ENCODE measurements at regions not wholly inside any gene's neighbourhood (a gene's known extent, or its start where the extent isn't known, plus 50 kb on each side); places are given as distances from the start of the nearest gene placed in this dataset.

DNA sequence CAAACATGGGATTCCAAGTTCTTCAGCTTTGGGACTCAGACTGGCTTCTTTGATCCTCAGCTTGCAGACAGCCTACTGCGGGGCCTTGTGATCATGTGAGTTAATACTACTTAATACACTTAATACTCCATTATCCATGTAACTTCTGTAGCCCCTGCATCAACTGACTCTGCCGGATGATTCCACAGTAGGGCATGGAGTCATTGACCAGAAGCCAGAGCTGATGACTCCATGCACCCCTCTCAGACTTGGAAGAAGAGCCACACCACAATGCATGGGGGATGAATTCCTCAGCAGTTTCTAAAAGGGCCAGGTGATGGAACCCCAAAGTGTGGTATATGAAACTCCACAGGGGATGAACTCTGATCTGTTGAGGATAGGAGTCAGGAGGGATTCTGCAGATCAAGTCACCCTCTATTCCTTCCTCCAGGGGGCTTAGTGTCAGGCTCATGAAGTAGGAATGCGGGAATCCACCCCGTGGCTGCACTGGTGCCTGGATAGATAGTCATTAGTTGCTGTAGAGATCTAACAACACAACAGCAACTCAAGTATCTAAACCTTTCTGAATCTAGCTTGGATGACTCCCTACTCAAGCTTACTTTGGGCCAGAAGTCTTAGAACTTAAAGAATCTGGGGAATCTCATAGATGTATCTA is 70.2 kb downstream of the GPR6 start:
- Histone ChIP-seq H3K27me3 (ENCODE audit: insufficient read depth) (no peaks in the 10 kb centered on the region), H3K27ac (ENCODE audit: low read depth) (no peak overlapping the region), H2AFZ (no peak overlapping the region), H4K20me1 (replicated peaks; ENCODE audit: insufficient read depth) (no peaks in the 10 kb centered on the region), H3K4me2 (no peak overlapping the region), H3K4me1 (ENCODE audit: insufficient read depth) (no peaks in the 10 kb centered on the region), H3K79me2 (replicated peaks; ENCODE audit: insufficient read depth) (no peaks in the 10 kb centered on the region), H3K36me3 (ENCODE audit: insufficient read depth) (no peaks in the 10 kb centered on the region; the same call in 1 of the 2 replicates), H3K4me3 (no peak overlapping the region), H3K9me2 (ENCODE audit: insufficient read depth) (no peaks in the 10 kb centered on the region), H3F3A (replicated peaks; ENCODE audit: low read depth) (no peaks in the 10 kb centered on the region)
- Mint-ChIP-seq H3K36me3 (ENCODE audit: low read depth) (peaks cover 3% of the 10 kb centered on the region; the same call in 2 of the 3 replicates), H3K9me3 (peaks cover 14% of the 10 kb centered on the region; the same call in 2 of the 3 replicates), H3K4me1 (peaks cover 5% of the 10 kb centered on the region; the same call in 2 of the 3 replicates), H3K4me3 (no peak overlapping the region), H3K27me3 (ENCODE audit: insufficient read depth, low read depth, poor library complexity) (peaks cover 2% of the 10 kb centered on the region), H3K27ac (no peak overlapping the region)
- ATAC-seq, result no peak
- TF ChIP-seq NANOG (IDR thresholded peaks at IDR 0.05; ENCODE audit: borderline replicate concordance) (no peak), EZH2 (IDR thresholded peaks at IDR 0.05; ENCODE audit: low read depth, unreplicated experiment) (no peak), EZH2phosphoT487 (IDR thresholded peaks at IDR 0.05; ENCODE audit: unreplicated experiment) (no peak), POLR2AphosphoS5 (IDR thresholded peaks at IDR 0.05; ENCODE audit: low read depth) (no peak), JUNB (IDR thresholded peaks at IDR 0.05; ENCODE audit: unreplicated experiment) (no peak), STAT1 (IDR thresholded peaks at IDR 0.05; ENCODE audit: unreplicated experiment) (no peak), ZNF331 (CRISPR knock-in tag; IDR thresholded peaks at IDR 0.05; ENCODE audit: low read depth) (no peak)
- TF ChIP-seq, protein P1, sequence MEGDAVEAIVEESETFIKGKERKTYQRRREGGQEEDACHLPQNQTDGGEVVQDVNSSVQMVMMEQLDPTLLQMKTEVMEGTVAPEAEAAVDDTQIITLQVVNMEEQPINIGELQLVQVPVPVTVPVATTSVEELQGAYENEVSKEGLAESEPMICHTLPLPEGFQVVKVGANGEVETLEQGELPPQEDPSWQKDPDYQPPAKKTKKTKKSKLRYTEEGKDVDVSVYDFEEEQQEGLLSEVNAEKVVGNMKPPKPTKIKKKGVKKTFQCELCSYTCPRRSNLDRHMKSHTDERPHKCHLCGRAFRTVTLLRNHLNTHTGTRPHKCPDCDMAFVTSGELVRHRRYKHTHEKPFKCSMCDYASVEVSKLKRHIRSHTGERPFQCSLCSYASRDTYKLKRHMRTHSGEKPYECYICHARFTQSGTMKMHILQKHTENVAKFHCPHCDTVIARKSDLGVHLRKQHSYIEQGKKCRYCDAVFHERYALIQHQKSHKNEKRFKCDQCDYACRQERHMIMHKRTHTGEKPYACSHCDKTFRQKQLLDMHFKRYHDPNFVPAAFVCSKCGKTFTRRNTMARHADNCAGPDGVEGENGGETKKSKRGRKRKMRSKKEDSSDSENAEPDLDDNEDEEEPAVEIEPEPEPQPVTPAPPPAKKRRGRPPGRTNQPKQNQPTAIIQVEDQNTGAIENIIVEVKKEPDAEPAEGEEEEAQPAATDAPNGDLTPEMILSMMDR (conservative IDR thresholded peaks at IDR 0.05; ENCODE audit: low read depth in 2 of 2), result no peak; a peak in 1 of 4 replicates
- TF ChIP-seq, protein P2, sequence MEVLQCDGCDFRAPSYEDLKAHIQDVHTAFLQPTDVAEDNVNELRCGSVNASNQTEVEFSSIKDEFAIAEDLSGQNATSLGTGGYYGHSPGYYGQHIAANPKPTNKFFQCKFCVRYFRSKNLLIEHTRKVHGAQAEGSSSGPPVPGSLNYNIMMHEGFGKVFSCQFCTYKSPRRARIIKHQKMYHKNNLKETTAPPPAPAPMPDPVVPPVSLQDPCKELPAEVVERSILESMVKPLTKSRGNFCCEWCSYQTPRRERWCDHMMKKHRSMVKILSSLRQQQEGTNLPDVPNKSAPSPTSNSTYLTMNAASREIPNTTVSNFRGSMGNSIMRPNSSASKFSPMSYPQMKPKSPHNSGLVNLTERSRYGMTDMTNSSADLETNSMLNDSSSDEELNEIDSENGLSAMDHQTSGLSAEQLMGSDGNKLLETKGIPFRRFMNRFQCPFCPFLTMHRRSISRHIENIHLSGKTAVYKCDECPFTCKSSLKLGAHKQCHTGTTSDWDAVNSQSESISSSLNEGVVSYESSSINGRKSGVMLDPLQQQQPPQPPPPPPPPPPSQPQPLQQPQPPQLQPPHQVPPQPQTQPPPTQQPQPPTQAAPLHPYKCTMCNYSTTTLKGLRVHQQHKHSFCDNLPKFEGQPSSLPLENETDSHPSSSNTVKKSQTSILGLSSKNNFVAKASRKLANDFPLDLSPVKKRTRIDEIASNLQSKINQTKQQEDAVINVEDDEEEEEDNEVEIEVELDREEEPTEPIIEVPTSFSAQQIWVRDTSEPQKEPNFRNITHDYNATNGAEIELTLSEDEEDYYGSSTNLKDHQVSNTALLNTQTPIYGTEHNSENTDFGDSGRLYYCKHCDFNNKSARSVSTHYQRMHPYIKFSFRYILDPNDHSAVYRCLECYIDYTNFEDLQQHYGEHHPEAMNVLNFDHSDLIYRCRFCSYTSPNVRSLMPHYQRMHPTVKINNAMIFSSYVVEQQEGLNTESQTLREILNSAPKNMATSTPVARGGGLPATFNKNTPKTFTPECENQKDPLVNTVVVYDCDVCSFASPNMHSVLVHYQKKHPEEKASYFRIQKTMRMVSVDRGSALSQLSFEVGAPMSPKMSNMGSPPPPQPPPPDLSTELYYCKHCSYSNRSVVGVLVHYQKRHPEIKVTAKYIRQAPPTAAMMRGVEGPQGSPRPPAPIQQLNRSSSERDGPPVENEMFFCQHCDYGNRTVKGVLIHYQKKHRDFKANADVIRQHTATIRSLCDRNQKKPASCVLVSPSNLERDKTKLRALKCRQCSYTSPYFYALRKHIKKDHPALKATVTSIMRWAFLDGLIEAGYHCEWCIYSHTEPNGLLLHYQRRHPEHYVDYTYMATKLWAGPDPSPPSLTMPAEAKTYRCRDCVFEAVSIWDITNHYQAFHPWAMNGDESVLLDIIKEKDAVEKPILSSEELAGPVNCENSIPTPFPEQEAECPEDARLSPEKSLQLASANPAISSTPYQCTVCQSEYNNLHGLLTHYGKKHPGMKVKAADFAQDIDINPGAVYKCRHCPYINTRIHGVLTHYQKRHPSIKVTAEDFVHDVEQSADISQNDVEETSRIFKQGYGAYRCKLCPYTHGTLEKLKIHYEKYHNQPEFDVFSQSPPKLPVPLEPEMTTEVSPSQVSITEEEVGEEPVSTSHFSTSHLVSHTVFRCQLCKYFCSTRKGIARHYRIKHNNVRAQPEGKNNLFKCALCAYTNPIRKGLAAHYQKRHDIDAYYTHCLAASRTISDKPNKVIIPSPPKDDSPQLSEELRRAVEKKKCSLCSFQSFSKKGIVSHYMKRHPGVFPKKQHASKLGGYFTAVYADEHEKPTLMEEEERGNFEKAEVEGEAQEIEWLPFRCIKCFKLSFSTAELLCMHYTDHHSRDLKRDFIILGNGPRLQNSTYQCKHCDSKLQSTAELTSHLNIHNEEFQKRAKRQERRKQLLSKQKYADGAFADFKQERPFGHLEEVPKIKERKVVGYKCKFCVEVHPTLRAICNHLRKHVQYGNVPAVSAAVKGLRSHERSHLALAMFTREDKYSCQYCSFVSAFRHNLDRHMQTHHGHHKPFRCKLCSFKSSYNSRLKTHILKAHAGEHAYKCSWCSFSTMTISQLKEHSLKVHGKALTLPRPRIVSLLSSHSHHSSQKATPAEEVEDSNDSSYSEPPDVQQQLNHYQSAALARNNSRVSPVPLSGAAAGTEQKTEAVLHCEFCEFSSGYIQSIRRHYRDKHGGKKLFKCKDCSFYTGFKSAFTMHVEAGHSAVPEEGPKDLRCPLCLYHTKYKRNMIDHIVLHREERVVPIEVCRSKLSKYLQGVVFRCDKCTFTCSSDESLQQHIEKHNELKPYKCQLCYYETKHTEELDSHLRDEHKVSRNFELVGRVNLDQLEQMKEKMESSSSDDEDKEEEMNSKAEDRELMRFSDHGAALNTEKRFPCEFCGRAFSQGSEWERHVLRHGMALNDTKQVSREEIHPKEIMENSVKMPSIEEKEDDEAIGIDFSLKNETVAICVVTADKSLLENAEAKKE (CRISPR knock-in tag; IDR thresholded peaks at IDR 0.05), result no peak
- no peak for DNase-seq (ENCODE audit: low spot score)

Data from GM23338 (cell line).